ENCODE measurements at regions not wholly inside any gene's neighbourhood (a gene's known extent, or its start where the extent isn't known, plus 50 kb on each side); places are given as distances from the start of the nearest gene placed in this dataset.

- no peak overlapping the region for H3K4me2 ChIP-seq (ENCODE audit: insufficient read depth, low read length)
- TF ChIP-seq MYC (IDR thresholded peaks at IDR 0.05; ENCODE audit: low read depth, low read length) (no peak), POLR2A (IDR thresholded peaks at IDR 0.05; ENCODE audit: low read depth, low read length) (no peak), MAX (IDR thresholded peaks at IDR 0.05; ENCODE audit: insufficient read depth, insufficient read length) (no peak), FOS (IDR thresholded peaks at IDR 0.05; ENCODE audit: borderline replicate concordance, insufficient read depth, low read length) (no peak), EZH2 (IDR thresholded peaks at IDR 0.05; ENCODE audit: borderline replicate concordance, low read depth, low read length, severe bottlenecking) (no peak), GATA2 (IDR thresholded peaks at IDR 0.05; ENCODE audit: insufficient read depth, insufficient read length, low read depth, low read length) (no peak), JUN (IDR thresholded peaks at IDR 0.05; ENCODE audit: borderline replicate concordance, insufficient read depth, insufficient read length, low read depth) (no peak)
- TF ChIP-seq, protein P1, sequence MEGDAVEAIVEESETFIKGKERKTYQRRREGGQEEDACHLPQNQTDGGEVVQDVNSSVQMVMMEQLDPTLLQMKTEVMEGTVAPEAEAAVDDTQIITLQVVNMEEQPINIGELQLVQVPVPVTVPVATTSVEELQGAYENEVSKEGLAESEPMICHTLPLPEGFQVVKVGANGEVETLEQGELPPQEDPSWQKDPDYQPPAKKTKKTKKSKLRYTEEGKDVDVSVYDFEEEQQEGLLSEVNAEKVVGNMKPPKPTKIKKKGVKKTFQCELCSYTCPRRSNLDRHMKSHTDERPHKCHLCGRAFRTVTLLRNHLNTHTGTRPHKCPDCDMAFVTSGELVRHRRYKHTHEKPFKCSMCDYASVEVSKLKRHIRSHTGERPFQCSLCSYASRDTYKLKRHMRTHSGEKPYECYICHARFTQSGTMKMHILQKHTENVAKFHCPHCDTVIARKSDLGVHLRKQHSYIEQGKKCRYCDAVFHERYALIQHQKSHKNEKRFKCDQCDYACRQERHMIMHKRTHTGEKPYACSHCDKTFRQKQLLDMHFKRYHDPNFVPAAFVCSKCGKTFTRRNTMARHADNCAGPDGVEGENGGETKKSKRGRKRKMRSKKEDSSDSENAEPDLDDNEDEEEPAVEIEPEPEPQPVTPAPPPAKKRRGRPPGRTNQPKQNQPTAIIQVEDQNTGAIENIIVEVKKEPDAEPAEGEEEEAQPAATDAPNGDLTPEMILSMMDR (IDR thresholded peaks at IDR 0.05; ENCODE audit: extremely low read depth in 1 of 2, insufficient read depth in 1 of 2, low read depth in 1 of 2, low read length in 2 of 2): no peak
- no peak overlapping the region for H2AFZ ChIP-seq (ENCODE audit: low read depth, low read length)
- no peaks in the 10 kb centered on the region for H3K4me1 ChIP-seq (ENCODE audit: control insufficient read depth, extremely low read depth, insufficient read depth, low read length)
- H3K9me1 ChIP-seq (replicated peaks; ENCODE audit: control insufficient read depth, extremely low read depth, insufficient read depth, low read length): no peaks in the 10 kb centered on the region
- H3K36me3 ChIP-seq (ENCODE audit: control insufficient read depth in 2 of 2, extremely low read depth in 1 of 2, insufficient read depth in 2 of 2, low read length in 2 of 2): no peaks in the 10 kb centered on the region
- BruUV-seq (replicated peaks): no TSS peak
- H3K9me3 ChIP-seq (replicated peaks; ENCODE audit: control insufficient read depth, insufficient read depth, low read length): no peaks in the 10 kb centered on the region
- dilution Hi-C loops (cut with MboI; ENCODE audit: extremely low pct_ligation_motif_present, low sequenced_read_pairs): no loop called here
- no peaks in the 10 kb centered on the region for H3K27me3 ChIP-seq (ENCODE audit: control insufficient read depth in 2 of 2, insufficient read depth in 2 of 2, low read length in 2 of 2)
- H3K4me3 ChIP-seq (replicated peaks in 1 of 3; ENCODE audit: insufficient read depth in 1 of 3, low read depth in 1 of 3, low read length in 3 of 3): no peak overlapping the region
- ChIA-PET POLR2A (no interaction called here), CTCF (no interaction called here)
- no peak for FAIRE-seq
- H3K79me2 ChIP-seq (ENCODE audit: control insufficient read depth, insufficient read depth, low read length): no peaks in the 10 kb centered on the region
- no peak overlapping the region for H3K27ac ChIP-seq (ENCODE audit: insufficient read depth, low read depth, low read length)
- no peak overlapping the region for H3K9ac ChIP-seq (replicated peaks; ENCODE audit: extremely low read depth, insufficient read depth, low read length)
- intact Hi-C loops (cut with micrococcal nuclease): no loop called here
- no peaks in the 10 kb centered on the region for H4K20me1 ChIP-seq (replicated peaks; ENCODE audit: control insufficient read depth, extremely low read depth, insufficient read depth, low read length)
- DNase-seq (ENCODE audit: low read depth, low spot score): no peak
These were observed 51.9 kb upstream of the ATP2B2 start for GRCh38 chr3:10557250-10557649.
